ENCODE measurements at regions not wholly inside any gene's neighbourhood (a gene's known extent, or its start where the extent isn't known, plus 50 kb on each side); places are given as distances from the start of the nearest gene placed in this dataset.

DNA sequence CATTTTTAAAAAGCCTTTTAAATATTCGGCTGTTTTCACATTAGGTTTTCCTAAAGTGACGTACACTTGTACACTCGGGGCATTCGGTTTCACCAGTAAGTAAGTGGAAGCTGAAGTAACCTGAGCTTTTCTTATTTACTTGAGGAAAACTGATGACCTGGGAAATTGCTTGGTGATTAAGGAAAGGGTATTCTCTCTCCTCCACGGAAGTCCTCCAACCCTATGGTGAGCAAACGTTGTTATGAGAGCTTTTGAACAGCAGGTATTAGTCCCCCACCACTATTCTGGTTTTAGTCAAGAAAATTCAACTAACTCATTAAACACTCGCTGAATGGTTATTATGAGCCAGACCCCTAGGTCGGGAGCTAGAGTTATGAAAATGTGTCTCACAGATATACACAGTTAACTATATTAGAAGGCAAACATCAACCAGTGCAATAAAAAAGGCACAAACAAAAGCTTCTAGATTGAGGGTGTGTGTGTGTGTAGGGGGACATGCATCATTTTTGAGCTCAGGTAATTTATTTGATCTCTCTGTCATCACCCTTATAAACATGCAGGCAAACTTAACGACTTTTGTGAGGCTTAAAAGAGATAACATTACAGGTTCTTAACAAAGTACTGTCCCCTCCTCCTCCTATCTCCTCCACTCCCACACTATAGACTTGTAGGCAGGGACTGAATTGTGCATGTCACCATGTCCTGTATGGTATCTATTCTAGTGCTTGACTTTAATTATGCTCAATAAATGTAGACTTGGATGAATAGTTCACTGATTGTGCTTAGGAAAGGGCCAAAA is 143.3 kb upstream of the MB21D2 start:
- TF ChIP-seq EZH2 (IDR thresholded peaks at IDR 0.05; ENCODE audit: insufficient read depth, poor library complexity, severe bottlenecking) (no peak), EZH2phosphoT487 (IDR thresholded peaks at IDR 0.05; ENCODE audit: insufficient read depth, low read depth) (no peak)
